ENCODE measurements at regions not wholly inside any gene's neighbourhood (a gene's known extent, or its start where the extent isn't known, plus 50 kb on each side); places are given as distances from the start of the nearest gene placed in this dataset.
"Not testable (repeated sequence)": the region's sequence is repeated elsewhere in the genome, so short reads cannot be mapped to it uniquely, and the experiment has no call there.

DNA sequence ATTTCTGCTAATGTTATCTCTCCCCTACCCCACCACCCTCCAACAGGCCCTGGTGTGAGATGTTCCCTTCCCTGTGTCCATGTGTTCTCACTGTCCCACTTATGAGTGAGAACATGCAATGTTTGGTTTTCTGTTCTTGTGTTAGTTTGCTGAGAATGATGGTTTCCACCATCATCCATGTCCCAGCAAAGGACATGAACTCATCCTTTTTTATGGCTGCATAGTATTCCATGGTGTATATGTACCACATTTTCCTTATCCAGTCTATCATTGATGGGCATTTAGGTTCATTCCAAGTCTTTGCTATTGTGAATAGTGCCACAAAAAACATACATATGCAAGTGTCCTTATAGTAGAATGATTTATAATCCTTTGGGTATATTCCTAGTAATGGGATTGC, 104.5 kb downstream of the ZNF33B start:
- not testable (repeated sequence) for ATAC-seq

DNA sequence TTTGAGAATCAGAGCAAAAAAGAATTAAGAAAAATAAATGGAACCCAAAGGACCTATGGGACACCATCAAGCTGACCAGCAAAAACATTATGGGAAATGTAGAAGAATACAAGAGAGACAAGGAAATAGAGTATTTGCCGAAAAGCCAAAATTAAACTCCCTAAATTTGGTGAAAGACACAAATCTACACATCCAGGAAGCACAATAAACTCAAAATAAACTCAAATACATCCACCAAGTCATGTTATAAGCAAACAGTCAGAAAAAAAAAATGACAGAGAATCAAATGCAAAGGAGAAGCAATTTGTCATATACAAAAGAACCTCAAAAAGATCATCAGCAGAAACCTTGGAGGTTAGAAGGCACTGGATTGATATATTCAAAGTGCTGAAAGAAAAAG, 105.4 kb downstream of the ZNF33B start:
- no peak for ATAC-seq

DNA sequence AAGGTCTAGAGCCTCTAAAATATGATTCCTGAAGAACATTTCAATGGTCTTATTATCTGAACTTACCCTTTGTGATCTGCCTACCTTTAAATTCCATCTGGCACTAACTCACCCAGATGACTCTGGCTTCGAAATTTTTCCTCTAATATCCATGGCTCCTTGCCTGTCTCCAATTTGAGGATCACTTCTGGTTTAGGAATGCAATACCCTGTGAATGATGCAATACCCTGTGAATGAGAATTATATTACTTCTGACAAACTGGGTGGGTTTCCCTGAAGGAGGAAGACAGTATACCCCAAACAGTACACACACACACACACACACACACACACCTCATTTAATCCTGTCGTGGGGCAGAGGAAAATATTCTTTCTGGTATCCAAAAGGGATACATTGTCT, 115.3 kb downstream of the ZNF33B start:
- no peak for ATAC-seq

DNA sequence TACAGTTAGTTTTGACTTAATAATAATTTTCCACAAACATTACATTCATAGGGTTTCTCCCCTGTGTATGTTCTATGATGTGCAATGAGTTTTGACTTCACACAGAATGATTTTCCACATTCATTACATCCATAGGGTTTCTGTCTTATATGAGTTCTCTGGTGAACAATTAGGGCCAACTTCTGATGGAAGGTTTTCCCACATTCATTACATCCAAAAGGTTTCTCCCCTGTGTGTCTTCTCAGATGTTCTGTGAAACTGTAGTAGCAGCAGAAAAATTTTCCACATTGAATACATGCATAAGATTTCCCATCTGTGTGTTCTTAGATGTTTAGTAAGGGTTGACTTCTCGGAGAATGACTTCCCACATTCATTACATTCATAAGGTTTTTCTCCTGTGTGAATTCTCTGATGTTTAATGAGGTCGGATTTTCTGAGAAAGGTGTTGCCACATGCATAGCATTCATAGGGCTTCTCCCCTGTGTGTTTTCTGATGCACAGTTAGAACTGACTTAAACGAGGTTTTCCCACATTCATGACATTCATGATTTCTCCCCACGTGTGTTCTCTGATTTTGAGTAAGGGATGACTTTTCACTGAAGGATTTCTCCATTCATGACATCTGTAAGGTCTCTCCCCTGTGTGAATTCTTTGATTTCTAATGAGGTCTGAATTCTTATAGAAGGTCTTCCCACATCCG, 118.5 kb downstream of the ZNF33B start:
- no peak for ATAC-seq

DNA sequence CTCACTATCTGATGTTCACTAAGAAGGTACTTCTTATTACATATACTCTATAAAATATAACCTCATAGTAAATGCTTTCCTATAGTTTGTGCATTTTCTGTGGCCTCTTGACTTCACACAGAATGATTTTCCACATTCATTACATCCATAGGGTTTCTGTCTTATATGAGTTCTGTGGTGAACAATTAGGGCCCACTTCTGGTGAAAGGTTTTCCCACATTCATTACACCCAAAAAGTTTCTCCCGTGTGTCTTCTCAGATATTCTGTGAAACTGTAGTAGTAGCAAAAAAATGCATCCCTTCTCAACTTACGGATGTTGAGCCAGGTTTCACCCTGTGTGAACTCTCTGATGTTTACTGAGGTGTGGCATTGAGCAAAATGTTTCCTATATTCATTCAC, 119.3 kb downstream of the ZNF33B start:
- no peak for ATAC-seq

DNA sequence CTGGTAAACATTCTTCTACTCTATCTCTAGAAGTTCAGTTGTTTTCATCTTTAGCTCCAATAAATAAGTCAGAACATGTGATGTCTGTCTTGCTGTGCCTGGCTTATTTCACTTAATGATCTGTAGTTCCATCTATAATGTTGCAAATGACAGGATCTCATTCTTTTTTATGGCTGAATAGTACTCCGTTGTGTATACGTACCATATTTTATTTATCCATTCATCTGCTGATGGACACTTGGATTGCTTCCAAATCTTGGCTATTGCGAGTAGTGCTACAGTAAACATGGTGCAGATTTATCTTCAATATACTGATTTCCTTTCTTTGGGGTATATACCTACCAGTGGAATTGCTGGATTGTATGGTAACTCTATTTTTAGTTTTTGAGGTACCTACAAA, 124.4 kb downstream of the ZNF33B start:
- no peak for ATAC-seq

DNA sequence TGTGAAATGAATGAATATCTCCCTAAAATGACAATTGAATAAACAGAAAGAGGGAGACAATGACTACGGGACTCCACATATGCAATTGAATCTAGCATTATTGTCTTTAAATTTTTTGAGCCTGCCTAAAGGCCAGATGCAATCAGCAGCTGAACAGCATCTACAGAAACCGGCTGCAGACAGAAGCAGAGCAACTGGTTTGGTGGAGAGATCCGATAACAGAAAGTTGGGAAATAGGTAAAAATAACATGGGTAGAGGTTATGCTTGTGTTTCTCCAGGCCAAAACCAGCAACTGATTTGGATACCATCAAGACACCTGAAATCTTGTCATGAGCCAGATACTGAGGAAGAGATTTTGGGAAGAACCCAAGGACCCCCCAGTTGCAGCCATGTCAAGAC, 146.6 kb downstream of the ZNF33B start:
- no peak for ATAC-seq

DNA sequence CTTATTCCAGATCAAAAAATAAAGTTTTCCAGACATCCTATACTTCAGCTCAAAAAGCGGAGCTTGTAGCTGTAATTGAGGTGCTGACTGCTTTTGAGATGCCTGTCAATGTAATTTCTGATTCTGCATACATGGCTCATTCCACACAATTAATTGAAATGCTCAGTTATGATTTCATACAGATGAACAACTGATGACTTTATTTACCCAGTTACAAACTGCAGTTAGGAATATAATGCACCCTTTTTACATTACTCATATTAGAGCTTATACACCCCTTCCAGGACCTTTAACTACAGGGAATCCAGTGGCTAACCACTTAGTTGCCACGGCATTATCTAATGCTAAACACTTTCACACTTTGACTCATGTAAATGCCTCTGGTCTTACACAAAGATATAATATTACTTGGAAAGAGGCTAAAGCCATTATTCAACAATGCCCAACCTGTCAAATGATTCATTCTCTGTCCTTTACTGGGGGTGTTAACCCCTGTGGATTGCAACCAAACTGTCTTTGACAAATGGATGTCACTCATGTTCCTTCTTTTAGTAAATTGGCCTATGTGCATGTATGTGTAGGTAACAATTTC, 147.3 kb downstream of the ZNF33B start:
- no peak for ATAC-seq

DNA sequence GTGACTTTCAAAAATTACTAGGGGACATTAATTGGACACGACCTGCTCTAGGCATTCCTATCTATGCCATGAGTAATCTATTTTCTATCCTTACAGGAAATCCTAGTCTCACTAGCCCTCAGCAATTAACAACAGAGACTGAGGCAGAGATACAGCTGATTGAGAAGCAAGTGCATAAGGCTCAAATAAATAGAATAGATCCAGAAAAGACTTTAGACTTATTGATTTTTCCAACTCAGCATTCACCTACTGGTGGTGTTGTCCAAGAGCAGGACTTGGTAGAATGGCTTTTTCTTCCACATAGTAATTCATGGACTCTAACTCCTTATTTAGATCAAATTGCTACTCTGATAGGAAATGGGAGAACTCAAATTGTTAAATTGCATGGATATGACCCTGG, 148.0 kb downstream of the ZNF33B start:
- no peak for ATAC-seq

DNA sequence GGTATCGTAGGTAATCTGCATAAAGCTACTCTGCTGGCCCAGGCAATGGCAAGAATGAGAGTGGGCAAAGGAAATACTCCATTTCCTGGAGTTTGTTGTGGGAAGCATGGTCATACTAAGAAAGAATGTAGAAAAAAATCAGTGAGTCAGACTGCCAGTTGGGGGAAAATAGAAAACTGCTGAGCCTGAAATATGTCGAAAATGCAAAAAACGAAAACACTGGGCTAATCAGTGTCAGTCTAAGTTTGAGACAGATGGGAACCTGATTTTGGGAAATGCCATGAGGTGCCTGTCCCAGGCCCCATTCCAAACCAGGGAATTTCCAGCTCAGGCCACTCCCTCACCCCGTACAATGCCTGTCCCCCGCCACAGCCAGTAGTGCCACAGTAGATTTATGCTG, 150.0 kb downstream of the ZNF33B start:
- no peak for ATAC-seq

DNA sequence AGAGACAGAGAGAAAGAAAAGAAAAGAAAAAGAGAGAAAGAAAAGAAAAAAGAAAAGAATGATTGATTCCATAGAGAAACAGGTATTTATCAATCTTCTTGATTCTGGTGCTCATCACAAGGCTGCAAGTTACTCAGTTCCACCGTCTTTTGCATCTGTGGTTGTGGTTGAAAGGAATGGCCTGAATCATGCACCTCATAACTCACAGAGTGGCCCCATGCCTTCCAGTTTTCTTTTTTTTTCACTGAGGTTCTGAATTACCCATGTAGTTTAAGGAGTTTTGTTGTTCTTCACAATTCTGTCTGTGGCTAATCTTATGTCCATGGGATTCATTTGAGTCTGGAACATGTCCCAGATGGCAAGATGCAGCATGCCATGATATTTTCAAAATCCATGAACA, 156.0 kb downstream of the ZNF33B start:
- ATAC-seq, result no peak

DNA sequence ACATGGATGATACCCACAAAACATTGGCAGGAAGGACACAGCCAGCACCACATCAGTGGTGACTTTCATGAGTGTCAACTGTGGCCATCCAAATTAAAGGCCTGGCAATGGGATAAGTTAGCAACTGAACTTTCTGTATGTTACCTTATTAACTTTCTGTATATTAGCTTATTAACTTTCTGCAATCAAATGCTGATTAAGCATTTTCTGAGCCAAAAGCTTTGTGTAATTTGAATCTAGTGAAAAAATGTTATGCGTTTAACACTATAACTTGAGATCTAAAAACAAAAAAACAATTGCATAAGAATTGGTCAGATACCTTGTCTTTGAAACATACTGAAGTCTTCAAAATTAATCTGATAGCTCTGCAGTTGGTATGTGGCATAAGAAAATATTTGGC, 159.3 kb downstream of the ZNF33B start:
- no peak for ATAC-seq

DNA sequence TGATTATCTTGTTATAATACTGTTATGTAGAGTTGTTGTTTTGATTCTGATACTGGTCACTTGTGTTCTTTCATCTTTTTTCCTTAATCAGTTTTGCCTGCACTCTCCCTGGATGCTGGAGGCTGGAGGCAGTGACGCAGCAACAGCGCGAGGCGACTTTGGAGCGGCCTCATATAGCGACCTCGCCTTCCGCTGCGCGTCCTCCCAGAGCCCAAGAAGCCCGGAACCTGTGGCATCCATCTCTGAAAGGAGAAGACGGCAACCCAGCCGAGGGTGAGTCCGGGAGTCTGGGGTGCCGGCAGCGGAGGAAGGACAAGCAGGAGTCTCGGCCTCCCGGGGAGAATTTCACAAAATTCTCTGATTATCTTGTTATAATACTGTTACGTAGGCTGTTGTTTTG, 161.2 kb downstream of the ZNF33B start:
- no peak for ATAC-seq

DNA sequence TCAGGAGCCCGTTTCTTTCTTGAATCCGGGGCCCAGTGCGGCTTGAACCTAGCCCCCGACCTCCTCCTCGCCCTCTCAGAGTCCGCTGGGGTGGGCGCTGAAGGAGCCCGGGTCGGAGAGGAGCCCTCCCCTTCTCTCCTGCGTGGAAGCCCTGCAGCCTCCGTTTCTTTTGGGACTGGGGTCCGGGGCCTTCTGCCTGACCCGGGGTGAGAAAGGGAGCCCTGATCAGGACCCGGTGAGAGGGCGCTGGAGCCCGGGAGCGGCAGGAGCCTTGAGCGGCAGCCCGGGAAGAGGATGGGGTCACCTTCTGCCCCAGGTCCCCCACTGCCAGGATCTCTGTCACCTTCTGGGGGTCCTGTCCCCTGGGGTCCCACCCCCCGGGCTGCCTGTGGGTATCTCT, 162.3 kb downstream of the ZNF33B start:
- ATAC-seq, result no peak

- no peak for ATAC-seq
These were observed 162.9 kb downstream of the ZNF33B start for GRCh38 chr10:42475168-42476098.

- no peak for ATAC-seq
These were observed 184.1 kb downstream of the ZNF33B start for GRCh38 chr10:42454313-42454712.

DNA sequence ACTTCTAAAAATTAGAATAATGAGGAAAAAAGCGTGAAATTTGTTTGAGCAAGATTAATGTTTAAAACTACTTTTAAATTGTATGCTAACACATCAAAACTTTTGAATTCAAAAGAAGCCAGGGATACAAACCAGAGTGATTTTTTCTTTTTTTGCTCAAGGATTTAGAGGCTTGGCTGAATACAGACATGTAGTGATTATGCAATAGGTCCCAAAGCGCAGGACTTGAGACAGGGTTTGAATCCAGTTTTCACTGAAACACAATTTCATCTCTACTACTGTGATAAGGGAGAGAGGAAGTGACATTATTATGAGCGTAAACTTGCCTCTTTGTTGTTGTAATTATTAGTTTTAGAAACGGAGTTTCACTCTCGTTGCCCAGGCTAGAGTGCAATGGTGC, 207.3 kb downstream of the ZNF33B start:
- ATAC-seq, result no peak

- ATAC-seq, result no peak
These were observed 209.8 kb downstream of the ZNF33B start for GRCh38 chr10:42428534-42428933.

DNA sequence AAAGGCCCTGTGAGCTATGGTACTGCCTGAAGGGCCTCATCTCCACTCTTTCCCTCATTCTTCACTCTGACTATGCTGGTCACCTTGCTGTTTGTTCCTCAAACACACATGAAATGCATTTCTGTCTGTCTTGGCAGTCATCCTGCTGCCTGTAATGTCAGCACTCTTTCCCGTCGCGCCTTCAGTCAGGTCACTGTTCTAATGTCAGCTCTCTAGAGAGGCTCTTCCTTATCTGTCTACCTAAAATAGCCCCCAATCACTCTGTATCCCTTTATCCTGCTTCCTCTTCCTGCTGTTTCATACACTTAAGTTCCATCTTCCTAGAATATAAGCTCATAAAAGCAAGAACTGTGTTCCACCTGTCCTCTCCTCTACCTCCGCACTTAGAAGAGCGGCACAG, 215.5 kb downstream of the ZNF33B start:
- no peak for ATAC-seq

- ATAC-seq, result no peak
These were observed 216.6 kb downstream of the ZNF33B start for GRCh38 chr10:42421812-42422211.

GRCh38 chr10:42419789-42420188, 218.6 kb downstream of the ZNF33B start:
- no peak for ATAC-seq

DNA sequence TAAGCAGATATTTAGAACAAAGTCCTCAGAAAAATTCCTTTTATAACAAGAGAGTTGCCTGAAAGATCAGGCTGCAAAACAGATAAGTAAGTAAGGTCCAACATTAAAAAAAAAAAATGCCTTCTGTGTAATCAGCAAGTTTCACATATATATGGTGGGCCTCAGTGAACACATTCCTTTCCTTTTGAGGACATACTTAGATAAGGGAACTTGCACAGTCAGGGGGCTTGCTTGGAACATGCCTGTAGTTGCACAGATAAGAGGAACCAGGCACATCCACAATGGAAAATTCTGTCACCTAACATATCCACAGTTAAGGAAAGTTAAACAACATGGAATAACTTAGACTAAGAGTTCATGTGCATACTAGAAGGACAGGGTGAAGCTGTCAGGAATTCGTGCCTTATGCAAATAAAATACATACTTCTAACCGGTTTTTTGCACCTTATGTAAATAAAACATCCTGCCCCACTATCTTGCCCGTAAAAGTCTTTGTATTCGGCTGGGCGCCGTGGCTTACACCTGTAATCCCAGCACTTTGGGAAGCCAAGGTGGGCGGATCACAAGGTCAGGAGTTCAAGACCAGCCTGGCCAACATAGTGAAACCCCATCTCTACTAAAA, 257.3 kb downstream of the ZNF33B start:
- no peak for ATAC-seq

GRCh38 chr10:42367532-42368230, 270.7 kb downstream of the ZNF33B start:
- peak; percentile 49 to 69 for ATAC-seq
